Suprapubic skin (tissue), 3 donors: ENCODE measurements at regions not wholly inside any gene's neighbourhood (a gene's known extent, or its start where the extent isn't known, plus 50 kb on each side); places are given as distances from the start of the nearest gene placed in this dataset.

ENCODE experiments used
- EP300 ChIP-seq: sonication (generic); formaldehyde crosslinking; IDR thresholded peaks from one replicate; pipeline ENCODE4 v1.6.1; 2017; ENCODE audit warnings: antibody characterized with exemption
- TF ChIP-seq, protein P1 (sequence below), 2 donors: fragments of 200-600 bp in 1 of 2; fragments of 450-650 bp in 1 of 2; sonication (generic) in 1 of 2; IDR thresholded peaks; one replicate each; pipeline ENCODE4 v1.5.1; 2016 to 2019; ENCODE audit warnings: antibody characterized with exemption in 2 of 2, mild to moderate bottlenecking in 1 of 2, moderate library complexity in 1 of 2

- TF ChIP-seq, protein P1, sequence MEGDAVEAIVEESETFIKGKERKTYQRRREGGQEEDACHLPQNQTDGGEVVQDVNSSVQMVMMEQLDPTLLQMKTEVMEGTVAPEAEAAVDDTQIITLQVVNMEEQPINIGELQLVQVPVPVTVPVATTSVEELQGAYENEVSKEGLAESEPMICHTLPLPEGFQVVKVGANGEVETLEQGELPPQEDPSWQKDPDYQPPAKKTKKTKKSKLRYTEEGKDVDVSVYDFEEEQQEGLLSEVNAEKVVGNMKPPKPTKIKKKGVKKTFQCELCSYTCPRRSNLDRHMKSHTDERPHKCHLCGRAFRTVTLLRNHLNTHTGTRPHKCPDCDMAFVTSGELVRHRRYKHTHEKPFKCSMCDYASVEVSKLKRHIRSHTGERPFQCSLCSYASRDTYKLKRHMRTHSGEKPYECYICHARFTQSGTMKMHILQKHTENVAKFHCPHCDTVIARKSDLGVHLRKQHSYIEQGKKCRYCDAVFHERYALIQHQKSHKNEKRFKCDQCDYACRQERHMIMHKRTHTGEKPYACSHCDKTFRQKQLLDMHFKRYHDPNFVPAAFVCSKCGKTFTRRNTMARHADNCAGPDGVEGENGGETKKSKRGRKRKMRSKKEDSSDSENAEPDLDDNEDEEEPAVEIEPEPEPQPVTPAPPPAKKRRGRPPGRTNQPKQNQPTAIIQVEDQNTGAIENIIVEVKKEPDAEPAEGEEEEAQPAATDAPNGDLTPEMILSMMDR (IDR thresholded peaks at IDR 0.05): no peak
- TF ChIP-seq EP300: no peak
Observed at GRCh38 chr11:87778357-87778756, 396.9 kb downstream of the RAB38 start.
